Umbilical cord (tissue), 1 donor: ENCODE measurements at regions not wholly inside any gene's neighbourhood (a gene's known extent, or its start where the extent isn't known, plus 50 kb on each side); places are given as distances from the start of the nearest gene placed in this dataset.

Source experiments
- DNase-seq: peaks from one replicate; pipeline ENCODE4 v3.0.0-alpha.2; 2015; ENCODE audit warnings: low spot score

GRCh38 chr13:89803839-89804238, 1543.6 kb upstream of the MIR17HG start:
- no peak for DNase-seq

- DNase-seq, result no peak
Measured at GRCh38 chr13:89806594-89806993, 1540.9 kb upstream of the MIR17HG start.

GRCh38 chr13:89812856-89813255, 1534.6 kb upstream of the MIR17HG start:
- no peak for DNase-seq

GRCh38 chr13:89816404-89816803, 1531.1 kb upstream of the MIR17HG start:
- DNase-seq, result no peak

GRCh38 chr13:89822467-89822866, 1525.0 kb upstream of the MIR17HG start:
- no peak for DNase-seq

- no peak for DNase-seq
Measured at GRCh38 chr13:89827552-89827951, 1519.9 kb upstream of the MIR17HG start.

- no peak for DNase-seq
Measured at GRCh38 chr13:89828506-89828905, 1519.0 kb upstream of the MIR17HG start.

- DNase-seq, result no peak
Measured at GRCh38 chr13:89831157-89831556, 1516.3 kb upstream of the MIR17HG start.

- DNase-seq, result peak; percentile 45
Measured at GRCh38 chr13:89832827-89833226, 1514.7 kb upstream of the MIR17HG start.

GRCh38 chr13:89843621-89844020, 1503.9 kb upstream of the MIR17HG start:
- DNase-seq, result no peak

- no peak for DNase-seq
Measured at GRCh38 chr13:89845874-89846273, 1501.6 kb upstream of the MIR17HG start.

GRCh38 chr13:89846926-89847585, 1500.4 kb upstream of the MIR17HG start:
- DNase-seq, result no peak

GRCh38 chr13:89852570-89852969, 1494.9 kb upstream of the MIR17HG start:
- no peak for DNase-seq

- DNase-seq, result no peak
Measured at GRCh38 chr13:89856512-89856911, 1491.0 kb upstream of the MIR17HG start.

GRCh38 chr13:89857502-89857901, 1490.0 kb upstream of the MIR17HG start:
- no peak for DNase-seq

GRCh38 chr13:89862011-89862690, 1485.3 kb upstream of the MIR17HG start:
- DNase-seq, result no peak

GRCh38 chr13:89862691-89863036, 1484.8 kb upstream of the MIR17HG start:
- DNase-seq, result no peak

- no peak for DNase-seq
Measured at GRCh38 chr13:89865164-89866064, 1482.1 kb upstream of the MIR17HG start.

- no peak for DNase-seq
Measured at GRCh38 chr13:89869312-89869711, 1478.2 kb upstream of the MIR17HG start.

- DNase-seq, result no peak
Measured at GRCh38 chr13:89878904-89879303, 1468.6 kb upstream of the MIR17HG start.

GRCh38 chr13:89880201-89880600, 1467.3 kb upstream of the MIR17HG start:
- DNase-seq, result no peak

GRCh38 chr13:89883893-89884448, 1463.5 kb upstream of the MIR17HG start:
- DNase-seq, result no peak
